ENCODE measurements at regions not wholly inside any gene's neighbourhood (a gene's known extent, or its start where the extent isn't known, plus 50 kb on each side); places are given as distances from the start of the nearest gene placed in this dataset.

GRCh38 chr3:181250714-181251113 is 261.2 kb upstream of the DNAJC19 start:
- TF ChIP-seq POLR2A (IDR thresholded peaks at IDR 0.05; ENCODE audit: low read depth, low read length) (no peak), TAF1 (IDR thresholded peaks at IDR 0.05; ENCODE audit: borderline replicate concordance, low read depth, low read length) (no peak)
